ENCODE measurements at regions not wholly inside any gene's neighbourhood (a gene's known extent, or its start where the extent isn't known, plus 50 kb on each side); places are given as distances from the start of the nearest gene placed in this dataset.

DNA sequence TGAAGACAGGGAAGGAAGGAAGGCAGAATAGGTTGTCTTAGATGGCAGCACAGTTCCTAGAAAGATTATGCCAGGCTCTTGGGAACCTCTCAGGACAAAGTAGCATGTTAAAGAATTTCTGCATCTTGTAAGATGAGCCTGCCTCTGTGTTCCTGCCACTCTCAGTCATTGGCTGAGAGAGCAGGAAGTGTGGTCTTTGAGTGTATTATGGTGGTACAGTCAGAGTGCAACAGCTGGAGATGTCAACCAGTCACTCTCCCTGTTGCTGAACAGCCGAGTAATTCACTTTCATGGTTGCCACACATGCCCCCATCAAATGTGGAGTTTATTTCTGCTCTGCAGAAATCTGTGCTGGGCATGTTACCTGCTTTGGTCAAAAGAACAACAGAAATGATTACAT is 659.6 kb upstream of the RIOK2 start:
- no TSS peak for BruUV-seq (replicated peaks)
- ChIA-PET CTCF (interaction anchor here (0.6 kb wide), 1 partner anchor 105 kb away, joined by 3 read pairs; no protein-coding TSS in a partner anchor), POLR2A (no interaction called here)
- no peak for TF ChIP-seq SIN3A (IDR thresholded peaks at IDR 0.05; ENCODE audit: borderline replicate concordance, insufficient read depth, low read depth, low read length)
- TF ChIP-seq TCF7L2 (IDR thresholded peaks at IDR 0.05; ENCODE audit: low read depth, low read length), result no peak
- TF ChIP-seq, protein P1, sequence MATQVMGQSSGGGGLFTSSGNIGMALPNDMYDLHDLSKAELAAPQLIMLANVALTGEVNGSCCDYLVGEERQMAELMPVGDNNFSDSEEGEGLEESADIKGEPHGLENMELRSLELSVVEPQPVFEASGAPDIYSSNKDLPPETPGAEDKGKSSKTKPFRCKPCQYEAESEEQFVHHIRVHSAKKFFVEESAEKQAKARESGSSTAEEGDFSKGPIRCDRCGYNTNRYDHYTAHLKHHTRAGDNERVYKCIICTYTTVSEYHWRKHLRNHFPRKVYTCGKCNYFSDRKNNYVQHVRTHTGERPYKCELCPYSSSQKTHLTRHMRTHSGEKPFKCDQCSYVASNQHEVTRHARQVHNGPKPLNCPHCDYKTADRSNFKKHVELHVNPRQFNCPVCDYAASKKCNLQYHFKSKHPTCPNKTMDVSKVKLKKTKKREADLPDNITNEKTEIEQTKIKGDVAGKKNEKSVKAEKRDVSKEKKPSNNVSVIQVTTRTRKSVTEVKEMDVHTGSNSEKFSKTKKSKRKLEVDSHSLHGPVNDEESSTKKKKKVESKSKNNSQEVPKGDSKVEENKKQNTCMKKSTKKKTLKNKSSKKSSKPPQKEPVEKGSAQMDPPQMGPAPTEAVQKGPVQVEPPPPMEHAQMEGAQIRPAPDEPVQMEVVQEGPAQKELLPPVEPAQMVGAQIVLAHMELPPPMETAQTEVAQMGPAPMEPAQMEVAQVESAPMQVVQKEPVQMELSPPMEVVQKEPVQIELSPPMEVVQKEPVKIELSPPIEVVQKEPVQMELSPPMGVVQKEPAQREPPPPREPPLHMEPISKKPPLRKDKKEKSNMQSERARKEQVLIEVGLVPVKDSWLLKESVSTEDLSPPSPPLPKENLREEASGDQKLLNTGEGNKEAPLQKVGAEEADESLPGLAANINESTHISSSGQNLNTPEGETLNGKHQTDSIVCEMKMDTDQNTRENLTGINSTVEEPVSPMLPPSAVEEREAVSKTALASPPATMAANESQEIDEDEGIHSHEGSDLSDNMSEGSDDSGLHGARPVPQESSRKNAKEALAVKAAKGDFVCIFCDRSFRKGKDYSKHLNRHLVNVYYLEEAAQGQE (IDR thresholded peaks at IDR 0.05; ENCODE audit: insufficient read depth in 1 of 2, low read depth in 2 of 2, low read length in 1 of 2), result no peak
- no peak for TF ChIP-seq POLR2AphosphoS5 (IDR thresholded peaks at IDR 0.05; ENCODE audit: low read depth, low read length)
- TF ChIP-seq, protein P2, sequence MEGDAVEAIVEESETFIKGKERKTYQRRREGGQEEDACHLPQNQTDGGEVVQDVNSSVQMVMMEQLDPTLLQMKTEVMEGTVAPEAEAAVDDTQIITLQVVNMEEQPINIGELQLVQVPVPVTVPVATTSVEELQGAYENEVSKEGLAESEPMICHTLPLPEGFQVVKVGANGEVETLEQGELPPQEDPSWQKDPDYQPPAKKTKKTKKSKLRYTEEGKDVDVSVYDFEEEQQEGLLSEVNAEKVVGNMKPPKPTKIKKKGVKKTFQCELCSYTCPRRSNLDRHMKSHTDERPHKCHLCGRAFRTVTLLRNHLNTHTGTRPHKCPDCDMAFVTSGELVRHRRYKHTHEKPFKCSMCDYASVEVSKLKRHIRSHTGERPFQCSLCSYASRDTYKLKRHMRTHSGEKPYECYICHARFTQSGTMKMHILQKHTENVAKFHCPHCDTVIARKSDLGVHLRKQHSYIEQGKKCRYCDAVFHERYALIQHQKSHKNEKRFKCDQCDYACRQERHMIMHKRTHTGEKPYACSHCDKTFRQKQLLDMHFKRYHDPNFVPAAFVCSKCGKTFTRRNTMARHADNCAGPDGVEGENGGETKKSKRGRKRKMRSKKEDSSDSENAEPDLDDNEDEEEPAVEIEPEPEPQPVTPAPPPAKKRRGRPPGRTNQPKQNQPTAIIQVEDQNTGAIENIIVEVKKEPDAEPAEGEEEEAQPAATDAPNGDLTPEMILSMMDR (IDR thresholded peaks at IDR 0.05), result no peak
- H3K36me3 ChIP-seq (ENCODE audit: control insufficient read depth, insufficient read depth, low read length), result no peaks in the 10 kb centered on the region; the same call in 1 of the 2 replicates
- H3K27me3 ChIP-seq (ENCODE audit: control insufficient read depth, insufficient read depth, low read length), result no peaks in the 10 kb centered on the region
- H3K4me1 ChIP-seq (ENCODE audit: control insufficient read depth, insufficient read depth, low read length), result peaks cover 3% of the 10 kb centered on the region; the same call in 1 of the 2 replicates
- no peak for ATAC-seq
- H3K9me3 ChIP-seq (ENCODE audit: control insufficient read depth, insufficient read depth, low read depth, low read length), result no peaks in the 10 kb centered on the region
- no peak overlapping the region for H3K4me3 ChIP-seq (ENCODE audit: low read depth in 2 of 2, low read length in 2 of 2)
- no peak overlapping the region for H3K27ac ChIP-seq (ENCODE audit: low read length)
- intact Hi-C loops (cut with micrococcal nuclease; ENCODE audit: unreplicated experiment) (no loop called here), in situ Hi-C loops (cut with HindIII; ENCODE audit: low pct_unique_long_range_greater_than_20kb, low sequenced_read_pairs) (no loop called here)
- no peak for DNase-seq (ENCODE audit: low read depth, low spot score)

DNA sequence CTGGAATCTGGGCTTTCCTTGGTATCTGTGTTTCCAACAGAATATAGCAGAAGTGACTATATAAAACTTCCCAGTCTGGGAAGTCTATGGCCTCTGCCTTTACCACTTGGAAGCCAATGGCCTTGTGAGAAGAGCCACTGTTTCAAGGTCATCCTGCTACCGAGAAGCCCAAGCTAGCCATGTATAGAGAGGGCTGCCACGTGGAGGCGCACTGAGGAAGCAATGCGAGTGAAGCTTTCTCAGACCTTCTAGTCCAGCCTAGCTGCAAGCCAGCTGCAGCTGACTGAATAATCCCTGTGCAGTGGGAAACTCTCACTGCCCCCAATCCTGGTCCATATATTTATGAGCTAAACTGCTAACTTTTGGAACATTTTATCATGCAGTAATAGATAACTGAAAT is 661.8 kb upstream of the RIOK2 start:
- Histone ChIP-seq H3K4me1 (ENCODE audit: control insufficient read depth, insufficient read depth, low read length) (no peaks in the 10 kb centered on the region), H3K4me3 (ENCODE audit: low read depth in 2 of 2, low read length in 2 of 2) (no peak overlapping the region), H3K27ac (ENCODE audit: low read length) (no peak overlapping the region), H3K27me3 (ENCODE audit: control insufficient read depth, insufficient read depth, low read length) (no peaks in the 10 kb centered on the region), H3K9me3 (ENCODE audit: control insufficient read depth, insufficient read depth, low read depth, low read length) (no peaks in the 10 kb centered on the region), H3K36me3 (ENCODE audit: control insufficient read depth, insufficient read depth, low read length) (no peaks in the 10 kb centered on the region; the same call in 1 of the 2 replicates)
- no TSS peak for BruUV-seq (replicated peaks)
- CTCF ChIA-PET, result no interaction called here
- in situ Hi-C loops (cut with HindIII; ENCODE audit: low pct_unique_long_range_greater_than_20kb, low sequenced_read_pairs), result no loop called here
- intact Hi-C loops (cut with micrococcal nuclease; ENCODE audit: unreplicated experiment), result no loop called here
- no peak for ATAC-seq
- TF ChIP-seq POLR2AphosphoS5 (IDR thresholded peaks at IDR 0.05; ENCODE audit: low read depth, low read length) (no peak), TCF7L2 (IDR thresholded peaks at IDR 0.05; ENCODE audit: low read depth, low read length) (no peak), SIN3A (IDR thresholded peaks at IDR 0.05; ENCODE audit: borderline replicate concordance, insufficient read depth, low read depth, low read length) (no peak)
- TF ChIP-seq, protein P2 (IDR thresholded peaks at IDR 0.05), result no peak
- TF ChIP-seq, protein P1 (IDR thresholded peaks at IDR 0.05; ENCODE audit: insufficient read depth in 1 of 2, low read depth in 2 of 2, low read length in 1 of 2), result no peak
- DNase-seq (ENCODE audit: low read depth, low spot score), result no peak
- POLR2A ChIA-PET, result no interaction called here
